Caki2 (cell line): ENCODE measurements at regions not wholly inside any gene's neighbourhood (a gene's known extent, or its start where the extent isn't known, plus 50 kb on each side); places are given as distances from the start of the nearest gene placed in this dataset.
A peak's percentile ranks its signal among the peaks of the same experiment; 100 is the strongest.

ENCODE experiments used
- DNase-seq: peaks from one replicate; pipeline ENCODE4 v3.0.0-alpha.2; 2015; ENCODE audit warnings: low read depth
- in situ Hi-C: cut with HindIII; loops from 2 replicates; pipeline ENCODE4 v1.10.0; 2016; ENCODE audit warnings: low sequenced_read_pairs, low pct_unique_long_range_greater_than_20kb, mixed read lengths

GRCh38 chr1:14065486-14065885 is 365.5 kb downstream of the PRDM2 start:
- DNase-seq = no peak
- in situ Hi-C loops = no loop called here

GRCh38 chr1:14067036-14067435 is 367.0 kb downstream of the PRDM2 start:
- DNase-seq = no peak
- in situ Hi-C loops = no loop called here

DNA sequence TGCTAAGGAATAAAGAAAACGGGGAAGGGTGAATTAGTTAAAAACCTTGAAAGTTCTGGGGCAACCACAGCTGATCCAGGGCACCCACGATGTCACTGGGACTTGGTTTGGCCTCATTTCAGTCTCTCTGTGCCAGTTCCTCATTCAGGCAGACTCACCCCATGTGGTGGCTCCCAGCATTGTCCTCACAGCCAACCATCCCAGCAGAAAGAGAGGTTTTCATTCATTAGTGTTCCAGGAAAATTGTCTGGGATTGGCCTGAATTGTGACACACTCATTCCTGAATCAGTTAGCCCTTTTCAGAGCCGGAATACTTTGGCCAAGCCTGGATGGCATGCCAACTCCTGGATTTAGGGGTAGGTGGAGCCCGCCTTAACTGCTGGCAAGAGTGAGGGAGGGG is 367.7 kb downstream of the PRDM2 start:
- no peak for DNase-seq
- in situ Hi-C loops = no loop called here

DNA sequence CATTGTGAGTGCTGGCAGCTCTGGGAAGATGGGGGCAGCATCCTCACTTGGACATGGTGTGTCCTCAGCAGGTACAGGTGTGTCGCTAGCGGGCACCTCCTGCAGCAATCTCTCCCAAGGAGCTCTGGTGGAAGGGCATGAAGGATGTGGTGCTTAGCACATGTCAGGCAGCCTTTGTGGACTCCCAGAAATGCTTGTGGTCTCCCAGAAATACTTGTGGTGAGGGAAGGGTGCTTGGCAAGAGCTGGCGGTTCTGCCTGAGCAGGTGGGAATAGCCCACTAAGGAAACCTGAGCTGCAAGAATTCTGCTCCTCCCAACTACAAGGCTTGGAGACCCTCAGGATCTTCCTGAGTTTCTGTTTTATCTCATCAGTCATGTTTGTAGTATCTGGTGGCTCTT is 371.6 kb downstream of the PRDM2 start:
- no peak for DNase-seq
- in situ Hi-C loops = no loop called here

DNA sequence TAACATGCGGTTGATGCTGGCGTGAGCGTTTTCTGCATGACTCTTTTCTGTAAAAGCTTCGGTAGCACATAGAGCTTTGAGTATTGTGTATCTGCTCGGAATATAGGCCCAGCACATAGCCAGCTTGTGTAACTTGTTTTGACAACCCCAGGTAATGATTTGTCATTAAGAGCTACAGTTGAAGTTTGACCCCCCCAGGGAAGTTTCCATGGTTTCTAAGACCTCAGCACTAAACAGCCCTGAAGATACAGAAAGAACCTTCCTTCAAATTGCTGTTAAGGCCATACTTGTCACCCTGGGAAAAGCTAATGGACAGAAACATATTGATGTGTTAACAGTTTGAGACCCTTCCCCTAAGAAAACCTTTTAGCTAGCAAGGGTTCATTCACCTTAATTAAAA is 380.7 kb downstream of the PRDM2 start:
- no peak for DNase-seq
- in situ Hi-C loops = no loop called here

DNA sequence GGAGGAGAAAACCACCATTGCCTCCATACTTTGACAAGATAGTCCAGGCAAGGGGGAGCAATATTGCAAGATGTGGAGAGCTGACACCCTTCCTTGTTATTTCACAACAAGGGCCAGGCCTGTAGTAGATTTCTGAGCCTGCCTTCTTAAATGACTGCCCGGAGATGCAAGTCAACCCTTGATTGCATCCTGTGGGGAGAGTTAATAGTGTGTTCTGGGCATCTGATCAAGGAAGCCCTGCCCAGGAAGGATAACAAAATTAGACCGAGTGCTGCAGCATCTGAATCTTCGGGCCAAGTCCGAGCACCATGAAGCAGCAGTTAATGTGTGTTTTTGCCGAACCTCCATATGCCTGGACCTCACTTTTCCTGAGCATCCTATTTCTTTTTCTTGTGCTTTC is 382.3 kb downstream of the PRDM2 start:
- no peak for DNase-seq
- in situ Hi-C loops = no loop called here

DNA sequence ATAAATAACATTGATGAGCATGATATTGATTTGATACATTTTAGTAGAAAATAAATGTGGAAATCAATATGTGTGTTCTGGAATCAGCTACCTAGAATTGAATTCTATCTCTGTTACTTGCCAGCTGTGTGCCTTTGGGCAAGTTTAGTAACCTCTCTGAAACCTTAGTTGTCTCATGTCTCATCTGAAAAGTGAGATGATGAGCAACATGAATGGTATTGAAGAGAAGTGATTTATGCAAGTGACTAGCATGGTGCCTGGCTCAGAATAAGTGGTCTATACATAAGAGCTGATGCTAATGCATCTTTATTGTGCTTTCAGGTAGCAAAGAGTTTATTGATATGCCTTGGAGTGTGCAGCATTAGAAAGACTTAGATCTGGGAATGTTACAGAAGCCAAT is 383.3 kb downstream of the PRDM2 start:
- DNase-seq = no peak
- in situ Hi-C loops = no loop called here

DNA sequence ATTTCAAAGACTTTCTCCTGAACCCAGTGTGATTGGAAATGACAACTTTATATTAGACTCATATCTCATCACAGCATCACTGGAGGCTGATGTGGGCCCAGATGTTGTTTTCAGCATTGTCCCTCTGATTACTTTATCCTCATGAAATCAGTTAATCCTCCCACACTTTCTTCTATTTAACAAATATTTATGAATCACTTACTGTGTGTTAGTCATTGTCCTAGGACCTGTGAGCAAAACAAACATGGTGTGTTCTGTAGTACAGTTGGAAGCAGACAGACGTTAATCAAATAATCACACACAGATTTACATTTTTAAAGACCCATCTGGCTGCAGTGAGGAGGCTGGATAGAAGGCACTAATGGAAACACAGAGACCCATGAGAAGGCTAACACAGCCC is 383.7 kb downstream of the PRDM2 start:
- no peak for DNase-seq
- in situ Hi-C loops = no loop called here

DNA sequence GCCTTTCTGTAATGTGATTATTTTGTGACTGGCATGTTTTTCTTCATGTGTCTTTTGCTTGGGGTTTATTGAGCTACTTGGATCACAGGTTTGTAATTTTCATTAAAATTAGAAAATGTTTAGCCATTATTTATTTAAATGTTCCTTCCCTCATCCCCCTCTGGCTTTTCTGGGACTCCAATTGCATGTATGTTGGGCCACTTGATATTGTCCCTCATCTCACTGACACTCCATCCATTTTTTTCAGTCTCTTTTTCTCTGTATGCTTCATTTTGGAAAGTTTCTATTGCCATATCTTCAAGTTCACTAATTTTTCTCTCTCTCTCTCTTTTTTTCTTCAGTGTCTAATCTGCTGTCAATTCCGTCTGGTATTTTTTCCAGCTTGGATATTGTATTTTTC is 390.1 kb downstream of the PRDM2 start:
- peak; percentile 8 for DNase-seq
- in situ Hi-C loops = no loop called here

DNA sequence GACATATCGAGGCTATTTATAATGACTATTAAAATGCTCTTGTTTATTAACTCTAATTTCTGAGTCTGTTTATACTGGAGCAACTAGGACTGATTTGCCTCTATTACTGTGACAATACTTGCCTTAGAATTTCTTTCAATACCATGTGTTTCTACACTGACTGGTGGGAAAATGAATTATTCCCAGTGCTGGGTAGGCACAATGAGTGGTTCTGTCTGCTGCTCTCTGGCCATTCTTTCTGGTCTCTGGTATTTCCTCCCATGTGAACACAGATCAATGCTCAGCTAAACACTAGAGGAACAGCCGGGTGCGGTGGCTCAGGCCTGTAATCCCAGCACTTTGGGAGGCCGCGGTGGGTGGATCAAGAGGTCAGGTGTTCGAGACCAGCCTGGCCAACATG is 390.5 kb downstream of the PRDM2 start:
- in situ Hi-C loops = no loop called here
- no peak for DNase-seq

GRCh38 chr1:14094611-14095400 is 394.8 kb downstream of the PRDM2 start:
- in situ Hi-C loops = no loop called here
- DNase-seq = peak; percentile 10

- no peak for DNase-seq
- in situ Hi-C loops = no loop called here
These were observed 398.4 kb downstream of the PRDM2 start for GRCh38 chr1:14098294-14098913.

DNA sequence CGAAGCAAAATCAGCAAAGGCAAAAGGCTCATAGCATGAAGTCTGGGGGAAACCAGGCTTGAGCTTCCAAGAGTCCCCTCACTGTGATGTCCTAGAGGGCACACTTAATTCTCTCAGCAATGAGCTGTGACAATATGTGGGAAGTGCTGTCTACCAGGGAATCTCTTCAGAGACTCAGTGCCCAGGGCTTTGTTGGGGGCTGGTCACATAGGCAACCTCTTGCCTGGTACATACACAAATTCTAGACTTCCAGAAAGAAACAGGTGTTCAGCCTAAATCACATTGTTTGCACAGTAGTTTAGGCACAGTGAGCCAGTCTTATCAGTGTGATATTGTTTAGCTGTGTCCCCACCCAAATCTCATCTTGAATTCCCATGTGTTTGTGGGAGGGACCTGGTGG is 400.5 kb downstream of the PRDM2 start:
- DNase-seq = no peak
- in situ Hi-C loops = no loop called here

GRCh38 chr1:14100919-14101318 is 400.9 kb downstream of the PRDM2 start:
- no peak for DNase-seq
- in situ Hi-C loops = no loop called here

- DNase-seq = no peak
- in situ Hi-C loops = no loop called here
These were observed 402.2 kb downstream of the PRDM2 start for GRCh38 chr1:14102180-14102579.

- no peak for DNase-seq
- in situ Hi-C loops = no loop called here
These were observed 404.0 kb downstream of the PRDM2 start for GRCh38 chr1:14103878-14104430.

DNA sequence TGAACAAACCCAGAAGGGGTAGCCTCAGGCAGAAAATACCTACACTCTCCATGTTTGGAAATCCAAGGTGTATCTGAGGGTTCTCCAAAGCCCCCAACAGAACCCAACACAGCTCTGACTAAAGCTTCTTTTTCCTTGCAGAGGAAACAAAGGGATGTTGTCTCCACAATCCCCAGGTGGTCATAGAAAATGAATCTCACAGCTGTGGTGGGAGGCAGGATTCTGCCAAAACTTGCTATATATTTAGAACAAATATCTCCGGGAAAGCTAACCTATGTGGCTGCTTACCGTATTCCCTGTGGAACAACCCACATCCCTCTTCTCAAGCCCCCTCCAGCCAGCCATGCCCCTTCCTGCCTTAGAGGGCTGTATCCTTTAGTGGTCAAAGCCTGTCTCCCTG is 406.1 kb downstream of the PRDM2 start:
- in situ Hi-C loops = no loop called here
- no peak for DNase-seq

- DNase-seq = no peak
- in situ Hi-C loops = no loop called here
These were observed 406.8 kb downstream of the PRDM2 start for GRCh38 chr1:14106679-14107313.
